ENCODE measurements at regions not wholly inside any gene's neighbourhood (a gene's known extent, or its start where the extent isn't known, plus 50 kb on each side); places are given as distances from the start of the nearest gene placed in this dataset.

- DNase-seq, result no peak
Observed at GRCh38 chr19:28736528-28736927, 476.4 kb downstream of the UQCRFS1 start.

GRCh38 chr19:28731577-28731976 lies 481.4 kb downstream of the UQCRFS1 start:
- ATAC-seq, result no peak
- no peak for DNase-seq
- peaks cover 10% of the 10 kb centered on the region for H3K4me1 ChIP-seq
- H3K27me3 ChIP-seq, result peaks cover 0 to 8% of the 10 kb centered on the region in 2 donors
- intact Hi-C loops (cut with DNase I), result no loop called here
- H3K9me3 ChIP-seq, result no peaks in the 10 kb centered on the region
- H3K36me3 ChIP-seq (replicated peaks in 1 of 2; ENCODE audit: insufficient read depth in 1 of 2, low read depth in 2 of 2), result no peaks in the 10 kb centered on the region
- TF ChIP-seq CTCF (IDR thresholded peaks at IDR 0.05) (no peak), POLR2A (IDR thresholded peaks at IDR 0.05) (no peak)
- 72 to 75% methylated on average over 4 of the region's 4 CpGs for WGBS, 2 donors
- no peak overlapping the region for H3K27ac ChIP-seq
- no peak overlapping the region for H3K4me3 ChIP-seq

More at GRCh38 chr19:28736528-28736927, 476.4 kb downstream of the UQCRFS1 start:
- Histone ChIP-seq H3K36me3 (replicated peaks in 1 of 2; ENCODE audit: insufficient read depth in 1 of 2, low read depth in 2 of 2) (no peaks in the 10 kb centered on the region), H3K27me3 (no peaks in the 10 kb centered on the region), H3K27ac (no peak overlapping the region), H3K9me3 (no peaks in the 10 kb centered on the region), H3K4me1 (peaks cover 11% of the 10 kb centered on the region), H3K4me3 (no peak overlapping the region)
- TF ChIP-seq CTCF (IDR thresholded peaks at IDR 0.05), result no peak
- TF ChIP-seq POLR2A (IDR thresholded peaks at IDR 0.05), result no peak
- intact Hi-C loops (cut with DNase I), result loop anchor here (5.0 kb wide), 1 partner anchor 146 kb away; no protein-coding TSS in a partner anchor
- WGBS, 2 donors, result 78 to 83% methylated on average over 5 of the region's 5 CpGs
- no peak for ATAC-seq

- Histone ChIP-seq H3K27ac (no peak overlapping the region), H3K4me3 (no peak overlapping the region), H3K4me1 (peaks cover 10% of the 10 kb centered on the region), H3K9me3 (no peaks in the 10 kb centered on the region), H3K36me3 (replicated peaks in 1 of 2; ENCODE audit: insufficient read depth in 1 of 2, low read depth in 2 of 2) (no peaks in the 10 kb centered on the region), H3K27me3 (peaks cover 0 to 8% of the 10 kb centered on the region in 2 donors)
- no peak for ATAC-seq
- intact Hi-C loops (cut with DNase I), result no loop called here
- 56% methylated on average over 3 of the region's 3 CpGs for WGBS, 2 donors
- DNase-seq, result peak in 1 of 4 donors; percentile 13
- TF ChIP-seq CTCF (IDR thresholded peaks at IDR 0.05) (no peak), POLR2A (IDR thresholded peaks at IDR 0.05) (no peak)
Observed at GRCh38 chr19:28730791-28731512, 482.0 kb downstream of the UQCRFS1 start.

GRCh38 chr19:28727480-28728159 lies 485.3 kb downstream of the UQCRFS1 start:
- DNase-seq (peak in 3 of 4 donors; percentile 32 to 52 (median 42)), ATAC-seq (peak; percentile 58)
- intact Hi-C loops (cut with DNase I), result no loop called here
- WGBS, 2 donors, result 15 to 33% methylated on average over 21 to 30 of the region's 49 CpGs
- Histone ChIP-seq H3K27me3 (peaks cover 0 to 8% of the 10 kb centered on the region in 2 donors), H3K27ac (no peak overlapping the region), H3K36me3 (replicated peaks in 1 of 2; ENCODE audit: insufficient read depth in 1 of 2, low read depth in 2 of 2) (no peaks in the 10 kb centered on the region), H3K4me1 (peaks cover 10% of the 10 kb centered on the region), H3K9me3 (no peaks in the 10 kb centered on the region), H3K4me3 (no peak overlapping the region)
- TF ChIP-seq CTCF (IDR thresholded peaks at IDR 0.05) (peak in 5 of 7 experiments; percentile 9 to 26 (median 20)), POLR2A (IDR thresholded peaks at IDR 0.05) (no peak)
